Myocyte (in vitro differentiated cells): ENCODE measurements at regions not wholly inside any gene's neighbourhood (a gene's known extent, or its start where the extent isn't known, plus 50 kb on each side); places are given as distances from the start of the nearest gene placed in this dataset.
A peak's percentile ranks its signal among the peaks of the same experiment; 100 is the strongest.
"Not testable (repeated sequence)": the region's sequence is repeated elsewhere in the genome, so short reads cannot be mapped to it uniquely, and the experiment has no call there.

Experiments used
- DNase-seq: peaks from one replicate; pipeline ENCODE4 v3.0.0-alpha.2; 2012; ENCODE audit warnings: low read depth

DNA sequence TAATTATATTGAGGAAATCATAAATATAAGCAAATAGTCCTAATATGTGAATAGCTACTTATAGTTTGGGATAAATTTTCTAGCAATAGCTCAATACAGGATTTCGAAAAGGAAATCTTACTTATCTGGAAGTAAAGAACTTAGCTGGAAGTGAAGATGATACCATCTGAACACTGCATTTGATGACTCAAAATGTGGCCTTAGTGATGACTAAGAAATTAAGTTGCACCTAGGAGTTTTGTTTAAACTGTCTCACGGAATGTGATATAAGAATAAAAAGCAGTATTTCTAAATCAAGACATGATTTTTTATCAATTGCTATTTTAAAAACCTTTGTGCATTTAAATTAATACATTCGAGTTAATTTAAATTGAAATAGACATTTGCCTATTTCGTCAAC lies 91.2 kb downstream of the EOMES start:
- DNase-seq: no peak

DNA sequence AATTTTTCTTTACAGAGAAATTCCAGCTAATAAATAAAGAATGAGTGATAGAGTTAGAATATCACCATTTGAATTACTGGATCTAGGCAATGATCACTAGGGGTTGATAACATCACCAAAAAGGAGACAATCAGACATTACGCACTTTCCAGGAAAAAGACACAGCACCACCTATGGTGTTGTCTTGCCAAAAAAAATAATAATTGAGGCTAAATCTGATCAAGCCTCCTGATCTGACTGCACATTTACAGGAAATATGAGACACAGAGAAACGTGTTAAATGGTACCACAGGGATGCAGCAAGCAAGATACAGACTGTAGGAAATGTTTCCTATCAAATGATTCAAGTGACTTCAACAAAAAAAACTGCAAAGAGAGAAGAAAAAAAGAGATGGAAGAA lies 92.8 kb downstream of the EOMES start:
- no peak for DNase-seq

DNA sequence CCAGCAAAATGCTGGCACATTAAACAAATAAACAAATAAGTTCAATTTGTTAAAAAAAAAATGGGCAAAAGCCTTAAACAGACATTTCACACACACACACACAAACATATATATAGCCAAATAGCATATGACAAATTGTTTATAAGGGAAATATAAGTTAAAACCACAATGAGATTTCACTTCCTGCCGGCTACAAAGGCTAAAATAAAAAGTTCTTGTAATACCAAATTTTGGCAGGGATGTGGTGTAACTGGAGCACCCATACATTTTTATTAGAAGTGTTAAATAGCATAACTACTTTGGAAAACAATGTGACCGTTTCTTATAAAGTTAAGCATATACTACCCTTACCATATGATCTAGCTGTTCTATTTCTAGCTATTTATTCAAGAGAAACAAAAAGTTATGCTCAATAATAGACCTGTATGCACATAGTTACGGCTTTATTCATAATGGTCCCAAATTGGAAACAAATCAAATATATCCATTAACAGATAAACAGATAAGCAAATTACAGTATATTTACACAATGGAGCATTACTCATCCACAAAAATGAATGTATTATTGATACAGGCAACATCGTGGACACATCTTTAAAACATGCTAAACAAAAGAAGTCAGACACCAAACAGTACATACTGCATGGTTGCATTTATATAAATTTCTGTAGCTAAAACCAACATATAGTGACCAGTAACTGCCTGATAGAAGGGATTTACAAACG lies 93.9 kb downstream of the EOMES start:
- no peak for DNase-seq

DNA sequence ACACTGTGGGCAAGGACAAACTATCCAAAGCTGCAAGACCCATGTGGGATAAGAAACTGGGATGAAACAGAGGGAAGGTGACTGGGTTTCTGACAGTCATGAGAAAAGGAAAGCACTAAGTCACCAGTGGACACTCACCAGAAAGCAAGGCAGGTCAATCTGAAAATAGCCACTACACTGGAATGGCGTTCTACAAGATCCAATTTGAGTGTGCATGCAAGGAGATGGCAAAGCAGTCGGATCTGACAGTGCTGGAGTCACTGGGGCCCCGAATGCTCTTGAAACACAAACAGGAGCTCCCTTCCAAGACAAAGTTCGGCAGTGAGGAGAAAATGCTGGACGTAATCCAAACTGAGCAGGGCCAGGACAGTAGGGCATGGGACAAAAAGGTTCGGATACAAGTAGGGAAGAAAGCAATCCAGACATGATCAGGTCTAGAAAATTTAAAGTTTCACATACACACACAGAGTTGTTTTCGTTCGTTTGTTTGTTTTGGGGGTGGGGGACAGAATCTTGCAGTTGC lies 95.5 kb downstream of the EOMES start:
- DNase-seq: no peak

DNA sequence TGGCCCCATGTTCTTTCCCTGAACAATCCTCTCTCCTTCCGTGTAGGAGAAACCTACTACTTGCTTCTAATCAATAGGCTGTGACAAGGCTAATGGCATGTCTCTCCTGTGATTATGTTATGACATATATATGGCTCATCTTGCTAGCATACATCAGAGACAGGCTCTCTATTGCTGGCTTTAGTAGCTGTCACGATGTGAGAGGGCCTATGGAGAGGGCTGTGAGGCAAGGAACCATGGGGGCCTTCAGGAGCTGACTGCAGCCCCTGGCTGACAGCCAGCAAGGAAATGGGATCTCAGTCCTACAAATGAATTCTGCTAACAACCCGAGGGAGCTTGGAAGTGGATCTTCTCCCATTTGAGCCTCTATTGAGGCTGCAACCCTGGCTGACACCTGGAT lies 96.3 kb downstream of the EOMES start:
- DNase-seq: no peak

DNA sequence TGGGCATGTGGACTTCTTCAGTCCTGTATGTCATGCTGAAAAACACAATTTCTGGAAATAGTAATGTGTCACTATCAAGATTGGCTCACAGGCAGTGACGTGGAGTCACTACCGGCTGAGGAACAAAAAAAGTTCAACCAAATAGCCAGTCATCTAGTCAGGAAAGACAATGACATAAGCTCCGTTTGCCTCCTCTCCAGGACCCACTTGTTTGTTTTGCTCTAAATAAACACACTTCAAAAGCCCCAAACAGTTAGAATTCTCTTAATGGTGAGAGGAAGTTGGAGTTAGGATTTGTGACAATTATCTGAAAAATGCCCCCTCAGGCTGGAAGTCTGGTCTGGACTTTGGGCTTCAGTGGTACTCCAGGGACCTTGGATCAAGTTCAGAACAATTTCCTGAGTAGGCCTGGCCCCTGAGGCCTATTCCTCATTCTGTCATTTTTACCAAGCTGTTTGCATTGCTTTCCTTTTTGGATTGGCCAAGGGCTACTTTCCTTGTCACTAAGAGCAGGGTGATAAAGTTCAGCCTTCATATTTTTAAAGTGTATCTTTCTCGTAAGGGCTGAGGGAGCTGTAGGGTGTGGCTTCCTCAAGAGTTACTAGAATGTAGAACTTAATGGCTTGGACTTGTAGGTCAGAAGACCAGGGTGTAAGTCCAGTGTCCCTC lies 98.9 kb downstream of the EOMES start:
- DNase-seq: no peak

DNA sequence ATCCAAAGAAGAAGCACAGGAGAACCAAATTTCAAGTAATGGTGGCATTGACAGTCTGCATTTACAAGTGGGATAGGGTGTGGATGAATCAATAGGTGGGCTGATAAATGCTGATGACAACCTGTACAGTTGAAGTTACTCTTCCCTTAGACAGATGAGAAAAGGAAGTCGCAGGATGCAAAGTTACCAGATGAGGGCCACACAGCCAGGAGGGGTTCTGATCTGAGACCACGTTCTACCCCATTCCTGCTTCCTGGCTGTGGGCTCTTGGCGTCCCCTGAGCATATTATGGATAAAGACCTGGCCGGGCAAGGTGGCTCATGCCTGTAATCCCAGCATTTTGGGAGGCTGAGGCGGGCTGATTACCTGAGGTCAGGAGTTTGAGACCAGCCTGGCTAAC lies 104.6 kb downstream of the EOMES start:
- DNase-seq: no peak

DNA sequence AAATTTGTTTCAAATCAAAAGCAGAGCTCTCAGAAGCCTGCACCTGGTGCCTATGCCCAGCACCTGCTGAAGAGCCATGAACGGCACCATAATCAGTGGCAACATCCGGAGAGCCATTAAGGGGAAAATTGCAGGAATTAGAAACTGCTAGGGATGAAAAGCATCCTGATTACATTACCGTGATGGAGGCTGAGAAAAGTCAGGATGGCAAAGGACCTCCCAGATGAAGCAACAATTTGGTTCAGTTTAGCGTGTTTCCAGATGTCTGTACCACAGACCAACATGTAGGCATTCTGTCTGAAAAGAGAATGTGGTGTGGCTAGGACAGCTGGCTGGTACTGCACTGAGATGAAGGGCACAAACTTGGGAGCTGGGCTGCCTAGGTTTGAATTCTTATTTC lies 106.1 kb downstream of the EOMES start:
- no peak for DNase-seq

DNA sequence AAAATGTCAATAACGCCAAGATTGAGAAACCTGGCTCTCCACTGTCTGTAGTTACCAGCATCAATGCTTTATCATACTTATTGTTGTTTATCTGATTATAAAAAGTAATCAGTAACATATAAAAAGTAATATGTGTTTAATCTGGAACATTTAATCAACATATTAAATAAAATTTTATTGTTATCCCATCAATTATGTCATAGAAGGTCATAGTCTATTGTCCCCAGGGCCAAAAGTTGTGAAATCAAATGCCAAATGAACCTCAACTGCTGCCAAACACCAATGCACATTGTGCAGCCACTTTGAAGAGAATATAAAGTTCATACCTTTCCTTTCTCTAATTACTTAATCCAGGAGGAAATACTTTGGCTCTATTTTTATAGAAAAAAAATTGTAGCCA lies 106.6 kb downstream of the EOMES start:
- DNase-seq: no peak

DNA sequence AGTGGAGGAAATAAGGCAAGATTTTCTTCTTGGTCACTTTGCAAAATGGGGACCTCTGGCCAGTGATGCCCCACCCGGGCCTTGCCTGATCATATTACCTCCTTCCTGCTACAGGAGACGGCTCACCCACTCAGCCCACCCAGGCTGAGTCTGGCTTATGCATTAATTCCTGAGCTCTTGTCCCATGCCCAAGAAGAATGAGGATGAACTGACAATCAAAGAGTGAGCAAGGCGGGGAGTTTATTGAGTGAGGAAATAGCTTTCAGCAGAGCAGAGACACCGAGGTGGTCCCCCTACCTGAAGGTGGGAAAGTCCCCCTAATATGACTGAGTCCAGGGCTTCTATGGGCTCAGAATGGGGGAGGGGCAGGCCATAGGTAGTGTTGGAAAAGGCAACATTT lies 107.5 kb downstream of the EOMES start:
- no peak for DNase-seq

DNA sequence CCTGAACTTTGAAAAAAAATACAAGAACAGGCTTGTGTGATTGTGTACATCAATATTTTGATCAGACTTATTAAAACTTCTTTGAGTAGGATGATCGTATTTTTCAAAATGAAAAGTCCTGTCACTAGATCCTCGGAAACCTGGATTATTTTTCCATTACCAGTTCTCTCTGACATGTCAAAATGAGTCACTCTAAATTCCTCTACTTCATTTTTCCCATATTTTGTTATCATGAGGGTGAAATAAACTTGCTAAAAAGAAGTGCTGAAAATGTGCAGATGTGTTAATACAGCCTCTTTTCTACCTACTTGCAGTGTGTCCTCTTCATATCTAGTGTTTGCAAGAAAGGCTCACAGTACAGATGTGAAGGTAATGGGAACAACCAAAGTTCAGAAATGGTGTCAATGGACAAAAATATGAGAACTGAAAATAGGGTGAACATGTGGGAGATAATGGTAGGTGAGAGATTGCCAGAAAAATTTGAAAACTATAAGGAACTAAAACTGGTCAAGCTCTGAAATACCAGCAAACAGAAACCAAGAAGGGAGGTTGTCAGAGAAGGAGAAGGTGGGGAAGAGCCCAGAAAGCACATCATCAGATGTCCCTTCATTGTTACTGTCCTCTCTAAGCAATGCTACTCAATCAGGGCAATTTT lies 108.2 kb downstream of the EOMES start:
- no peak for DNase-seq

DNA sequence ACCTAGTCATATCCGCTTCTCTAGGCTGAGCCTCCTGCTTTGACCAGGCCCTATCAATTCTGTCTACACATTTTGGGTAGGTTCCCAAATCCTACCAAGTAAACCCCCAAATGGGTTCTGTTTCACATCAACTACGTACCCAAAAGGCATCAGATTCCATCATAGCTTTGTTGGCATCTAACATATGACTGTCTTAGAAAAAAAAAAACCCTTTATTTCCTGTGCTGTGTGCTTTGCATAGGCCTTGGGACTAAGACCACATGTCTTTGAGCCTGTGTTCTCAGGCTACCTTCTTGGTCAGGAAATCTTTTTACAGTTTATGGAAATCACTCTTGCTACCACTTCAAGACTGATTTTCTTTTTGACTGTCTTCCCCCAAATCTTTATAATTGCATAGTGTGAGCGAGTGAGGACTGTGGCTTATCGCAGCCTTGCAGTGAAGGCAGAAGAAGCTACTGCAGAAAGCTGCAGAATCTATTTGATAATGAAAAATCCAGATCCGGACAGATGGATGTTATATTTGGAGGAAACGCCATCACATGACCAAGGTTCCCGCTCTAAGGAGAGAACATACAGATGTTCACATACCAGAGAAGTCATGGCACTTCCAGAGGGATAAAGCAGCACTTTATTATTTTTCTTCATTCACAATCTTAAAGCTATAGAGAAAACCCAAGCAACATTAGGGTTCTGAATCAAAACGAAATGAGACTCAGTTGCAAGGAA lies 111.2 kb downstream of the EOMES start:
- no peak for DNase-seq

DNA sequence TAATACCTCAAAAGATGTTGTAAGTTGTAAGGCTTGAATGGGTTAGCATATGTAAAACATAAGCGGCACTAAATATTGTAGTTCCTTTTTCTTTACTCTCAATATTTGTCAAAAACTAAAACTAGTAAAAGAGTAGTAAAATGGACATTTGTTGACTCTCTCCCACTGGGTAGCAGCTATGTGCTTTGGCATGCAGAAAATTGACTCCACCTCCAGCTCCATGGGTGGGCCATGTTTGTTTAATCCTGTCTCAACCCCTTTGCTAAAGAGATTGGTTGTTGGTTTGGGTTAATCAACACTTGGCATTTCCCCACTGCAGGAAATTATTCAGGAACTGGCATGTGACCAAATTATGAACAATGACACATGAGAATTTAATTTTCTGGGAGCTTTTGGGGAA lies 114.8 kb downstream of the EOMES start:
- DNase-seq: no peak

DNA sequence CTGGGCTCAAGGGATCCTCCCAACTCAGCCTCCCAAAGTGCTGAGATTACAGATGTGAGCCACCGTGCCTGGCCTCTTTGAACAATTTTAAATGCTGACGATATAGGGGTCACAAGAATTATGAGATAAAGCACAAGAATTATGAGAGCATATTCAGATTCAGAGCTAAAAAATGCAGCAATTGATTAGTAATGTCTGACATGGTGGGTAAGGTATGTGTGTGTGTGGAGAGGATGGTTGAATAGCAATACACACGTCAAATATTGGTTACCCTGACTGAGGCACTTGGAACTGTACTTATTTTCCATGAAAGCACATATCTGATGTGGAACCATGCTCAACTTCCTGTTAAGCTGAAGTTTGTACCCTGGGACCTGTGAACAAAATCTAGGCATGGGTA lies 115.6 kb downstream of the EOMES start:
- DNase-seq: no peak

DNA sequence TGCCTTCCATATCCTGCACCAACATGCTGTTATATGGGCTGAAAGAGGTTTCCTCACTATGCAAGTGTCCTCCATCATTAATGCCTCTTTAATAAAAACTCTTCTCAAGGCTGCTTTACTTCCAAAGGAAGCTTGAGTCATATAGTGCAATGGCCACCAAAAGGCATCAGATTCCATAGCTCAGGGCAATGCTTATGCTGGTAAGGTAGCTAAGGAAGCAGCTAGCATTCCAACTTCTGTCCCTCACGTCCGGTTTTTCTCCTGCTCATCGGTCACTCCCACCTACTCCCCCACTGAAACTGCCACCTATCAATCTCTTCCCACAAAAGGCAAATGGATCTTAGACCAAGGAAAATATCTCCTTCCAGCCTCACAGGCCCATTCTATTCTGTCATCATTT lies 117.1 kb upstream of the SLC4A7 start:
- not testable (repeated sequence) for DNase-seq

DNA sequence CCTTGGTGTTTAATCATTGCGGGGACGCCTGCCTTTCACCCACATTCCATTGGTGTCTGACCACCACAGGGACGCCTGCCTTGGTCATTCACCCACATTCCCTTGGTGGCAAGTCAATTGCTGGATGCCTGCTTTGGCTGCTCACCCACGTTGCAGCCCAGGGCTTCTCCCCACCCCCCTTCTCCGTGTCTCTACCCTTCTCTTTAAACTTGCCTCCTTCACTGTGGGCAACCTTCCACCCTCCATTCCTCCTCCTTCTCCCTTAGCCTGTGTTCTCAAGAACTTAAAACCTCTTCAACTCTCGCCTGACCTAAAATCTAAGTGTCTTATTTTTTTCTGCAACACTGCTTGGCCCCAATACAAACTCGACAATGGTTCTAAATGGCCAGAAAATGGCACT lies 115.6 kb upstream of the SLC4A7 start:
- not testable (repeated sequence) for DNase-seq

DNA sequence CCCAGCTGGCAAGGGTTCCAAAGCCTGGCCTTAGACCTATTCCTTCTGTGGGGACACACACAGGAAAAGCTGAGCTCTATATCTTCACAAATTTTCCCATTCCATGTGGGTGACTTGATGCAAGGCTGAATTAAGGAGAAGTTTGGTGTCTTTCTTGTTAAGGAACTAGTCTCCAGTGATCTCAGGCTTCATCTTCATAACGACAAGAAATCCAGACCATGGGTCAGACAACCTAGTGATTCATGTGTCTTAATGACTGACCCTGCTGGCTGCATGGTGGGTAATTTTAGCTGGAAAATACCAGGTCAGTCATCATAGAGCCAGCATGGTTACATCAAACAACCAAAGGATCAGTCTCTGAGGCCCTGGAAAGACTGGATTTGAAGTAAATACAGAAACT lies 112.7 kb upstream of the SLC4A7 start:
- DNase-seq: peak; percentile 34

DNA sequence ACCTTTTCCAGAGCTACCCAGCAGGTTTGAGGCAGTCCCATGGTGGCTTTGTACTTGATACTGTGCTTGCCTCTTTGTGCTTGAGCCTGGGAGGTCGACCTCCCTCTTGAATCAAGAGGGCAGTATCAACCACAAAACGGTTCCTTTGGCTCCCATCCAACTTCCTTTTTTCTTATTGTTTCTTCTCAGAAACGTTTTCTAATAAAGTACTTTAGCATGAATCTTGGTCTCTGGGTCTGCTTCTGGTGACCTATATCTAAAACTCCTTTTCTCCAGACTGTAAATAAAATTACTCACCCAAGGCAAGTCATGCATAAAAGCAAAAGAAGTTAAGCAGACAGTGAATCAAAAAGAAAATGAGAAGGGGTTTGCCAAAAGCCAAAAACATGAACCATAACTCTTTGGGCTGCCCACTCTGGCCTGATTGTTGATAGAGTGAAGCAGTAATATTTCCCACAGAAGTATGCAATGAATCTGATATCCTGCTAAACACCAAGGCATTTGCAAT lies 112.2 kb upstream of the SLC4A7 start:
- no peak for DNase-seq

DNA sequence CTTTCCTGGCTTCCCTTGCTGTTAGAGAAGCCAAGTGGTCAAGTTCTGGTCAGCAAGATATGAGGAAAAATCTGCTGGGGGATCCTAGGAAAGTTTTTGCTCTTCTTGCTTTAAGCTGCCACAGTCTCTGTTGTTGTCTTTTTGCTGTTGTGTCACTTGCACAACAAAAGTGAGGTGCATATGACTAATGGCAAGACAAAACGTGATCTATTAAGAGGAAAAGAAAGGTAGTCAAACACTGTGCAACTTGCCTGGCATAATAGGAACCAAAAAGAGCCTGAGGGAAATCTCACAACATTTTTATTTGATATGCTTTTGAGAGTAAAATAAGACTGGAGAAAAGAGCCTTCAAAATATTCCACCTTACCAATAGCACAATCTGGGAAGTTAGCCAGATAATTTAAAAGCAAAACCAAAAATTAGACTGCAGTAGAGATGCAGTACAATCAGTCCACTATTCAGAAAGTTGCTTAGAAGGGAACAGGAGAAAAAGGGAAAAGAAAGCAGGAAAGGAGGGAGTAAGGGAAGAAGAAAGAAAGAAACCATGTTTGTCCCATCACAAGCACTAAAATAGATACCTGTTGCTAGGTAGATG lies 110.0 kb upstream of the SLC4A7 start:
- DNase-seq: no peak

DNA sequence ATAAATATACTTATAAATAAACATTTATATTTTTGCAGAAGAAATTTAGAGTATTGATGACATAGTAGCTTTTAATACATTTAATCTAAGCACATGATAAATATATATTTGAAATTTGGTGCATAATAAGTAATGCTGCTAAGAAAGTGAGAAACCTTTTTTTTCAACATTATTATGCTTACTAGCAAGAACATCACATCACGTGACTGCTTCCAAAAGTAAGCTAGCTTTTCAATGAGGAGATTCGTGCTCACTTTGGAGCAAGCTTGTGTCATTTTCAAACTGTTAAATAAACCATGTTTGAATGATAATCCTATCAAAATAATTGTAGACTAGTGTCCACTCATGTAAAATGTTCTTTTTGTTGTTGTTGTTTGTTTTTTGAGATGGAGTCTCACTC lies 109.0 kb upstream of the SLC4A7 start:
- no peak for DNase-seq
